ENCODE measurements at regions not wholly inside any gene's neighbourhood (a gene's known extent, or its start where the extent isn't known, plus 50 kb on each side); places are given as distances from the start of the nearest gene placed in this dataset.

- Histone ChIP-seq H3K4me1 (ENCODE audit: insufficient read depth, low read length, poor library complexity, severe bottlenecking) (no peaks in the 10 kb centered on the region), H3K9me3 (ENCODE audit: insufficient read depth, low read depth, low read length) (no peaks in the 10 kb centered on the region), H3K27me3 (ENCODE audit: insufficient read depth, low read length, poor library complexity, severe bottlenecking) (no peaks in the 10 kb centered on the region), H3K9me2 (replicated peaks; ENCODE audit: low read depth, low read length) (no peaks in the 10 kb centered on the region), H3K36me3 (ENCODE audit: insufficient read depth, low read length) (no peaks in the 10 kb centered on the region), H3K79me2 (ENCODE audit: insufficient read depth, low read length) (no peaks in the 10 kb centered on the region), H3F3A (ENCODE audit: low read depth) (no peaks in the 10 kb centered on the region), H3K9ac (ENCODE audit: low read depth, low read length, poor library complexity, severe bottlenecking) (no peak overlapping the region), H3K4me3 (ENCODE audit: low read length, poor library complexity, severe bottlenecking) (no peak overlapping the region), H2AFZ (ENCODE audit: low read length) (no peak overlapping the region), H3K4me2 (ENCODE audit: low read depth, low read length, poor library complexity, severe bottlenecking) (no peak overlapping the region), H4K20me1 (ENCODE audit: insufficient read depth, low read length, poor library complexity, severe bottlenecking) (no peaks in the 10 kb centered on the region)
- TF ChIP-seq EZH2phosphoT487 (IDR thresholded peaks at IDR 0.05; ENCODE audit: borderline replicate concordance) (no peak), CTCF (conservative IDR thresholded peaks at IDR 0.05; ENCODE audit: low read length) (no peak)
These were observed 233.4 kb upstream of the SYT10 start for GRCh38 chr12:33672836-33673577.

DNA sequence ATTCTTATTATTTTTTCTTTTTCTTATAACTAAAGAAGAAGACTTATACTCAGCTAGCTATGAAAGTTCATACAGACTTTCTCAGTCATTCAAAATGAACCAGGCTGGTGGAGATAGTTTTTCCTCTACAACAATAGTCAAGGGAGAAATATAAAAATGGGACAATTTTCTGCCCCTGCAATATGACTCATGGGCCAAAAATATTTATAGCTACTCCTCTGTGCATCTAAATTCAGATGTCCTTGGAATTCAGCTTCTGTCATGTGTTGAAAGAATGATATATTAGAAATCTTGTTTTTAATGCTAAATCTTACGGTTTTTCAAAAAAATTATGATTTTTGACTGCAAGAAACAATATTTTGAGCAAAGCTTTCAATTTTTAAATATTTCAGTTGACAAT, 237.2 kb upstream of the SYT10 start:
- Histone ChIP-seq H3K36me3 (ENCODE audit: insufficient read depth, low read length) (no peaks in the 10 kb centered on the region), H2AFZ (ENCODE audit: low read length) (no peak overlapping the region), H3K4me2 (ENCODE audit: low read depth, low read length, poor library complexity, severe bottlenecking) (no peak overlapping the region), H3K4me3 (ENCODE audit: low read length, poor library complexity, severe bottlenecking) (no peak overlapping the region), H3K9me2 (replicated peaks; ENCODE audit: low read depth, low read length) (0 out of 2 replicates have a peak, but pooled peaks cover 4% of the 10 kb centered on the region), H3K27me3 (ENCODE audit: insufficient read depth, low read length, poor library complexity, severe bottlenecking) (no peaks in the 10 kb centered on the region), H4K20me1 (ENCODE audit: insufficient read depth, low read length, poor library complexity, severe bottlenecking) (no peaks in the 10 kb centered on the region), H3K9me3 (ENCODE audit: insufficient read depth, low read depth, low read length) (no peaks in the 10 kb centered on the region), H3F3A (ENCODE audit: low read depth) (no peaks in the 10 kb centered on the region), H3K4me1 (ENCODE audit: insufficient read depth, low read length, poor library complexity, severe bottlenecking) (no peaks in the 10 kb centered on the region), H3K9ac (ENCODE audit: low read depth, low read length, poor library complexity, severe bottlenecking) (no peak overlapping the region), H3K79me2 (ENCODE audit: insufficient read depth, low read length) (no peaks in the 10 kb centered on the region)
- TF ChIP-seq EZH2phosphoT487 (IDR thresholded peaks at IDR 0.05; ENCODE audit: borderline replicate concordance) (no peak), CTCF (conservative IDR thresholded peaks at IDR 0.05; ENCODE audit: low read length) (no peak)

- Histone ChIP-seq H3K9ac (ENCODE audit: low read depth, low read length, poor library complexity, severe bottlenecking) (no peak overlapping the region), H2AFZ (ENCODE audit: low read length) (no peak overlapping the region), H3K4me3 (ENCODE audit: low read length, poor library complexity, severe bottlenecking) (no peak overlapping the region), H3K27me3 (ENCODE audit: insufficient read depth, low read length, poor library complexity, severe bottlenecking) (no peaks in the 10 kb centered on the region), H3F3A (ENCODE audit: low read depth) (no peaks in the 10 kb centered on the region), H3K9me3 (ENCODE audit: insufficient read depth, low read depth, low read length) (no peaks in the 10 kb centered on the region), H3K9me2 (replicated peaks; ENCODE audit: low read depth, low read length) (0 out of 2 replicates have a peak, but pooled peaks cover 4% of the 10 kb centered on the region), H3K36me3 (ENCODE audit: insufficient read depth, low read length) (no peaks in the 10 kb centered on the region), H3K79me2 (ENCODE audit: insufficient read depth, low read length) (no peaks in the 10 kb centered on the region), H4K20me1 (ENCODE audit: insufficient read depth, low read length, poor library complexity, severe bottlenecking) (no peaks in the 10 kb centered on the region), H3K4me2 (ENCODE audit: low read depth, low read length, poor library complexity, severe bottlenecking) (no peak overlapping the region), H3K4me1 (ENCODE audit: insufficient read depth, low read length, poor library complexity, severe bottlenecking) (no peaks in the 10 kb centered on the region)
- TF ChIP-seq EZH2phosphoT487 (IDR thresholded peaks at IDR 0.05; ENCODE audit: borderline replicate concordance) (no peak), CTCF (conservative IDR thresholded peaks at IDR 0.05; ENCODE audit: low read length) (no peak)
These were observed 238.8 kb upstream of the SYT10 start for GRCh38 chr12:33678221-33678964.

Data from Loucy (cell line).